ENCODE measurements at regions not wholly inside any gene's neighbourhood (a gene's known extent, or its start where the extent isn't known, plus 50 kb on each side); places are given as distances from the start of the nearest gene placed in this dataset.
A peak's percentile ranks its signal among the peaks of the same experiment; 100 is the strongest.
"Not testable (repeated sequence)": the region's sequence is repeated elsewhere in the genome, so short reads cannot be mapped to it uniquely, and the experiment has no call there.

DNA sequence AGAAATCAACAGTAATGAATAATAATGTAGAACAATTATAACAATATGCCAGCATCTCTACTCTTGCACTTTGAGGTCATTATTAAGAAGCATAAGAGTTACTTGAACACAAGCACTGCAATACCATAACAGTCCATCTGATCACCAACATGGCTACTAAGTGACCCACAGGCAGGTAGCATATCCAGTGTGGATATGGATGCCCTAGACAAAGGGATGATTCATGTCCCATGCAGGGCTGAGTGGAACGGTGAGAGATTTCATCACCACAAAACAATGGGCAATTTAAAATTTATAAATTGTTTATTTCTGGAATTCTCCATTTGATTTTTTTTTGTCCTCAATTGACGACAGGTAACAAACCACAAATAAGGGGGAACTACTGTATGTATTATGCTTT lies 107.7 kb upstream of the TSC22D2 start:
- no peak for DNase-seq

DNA sequence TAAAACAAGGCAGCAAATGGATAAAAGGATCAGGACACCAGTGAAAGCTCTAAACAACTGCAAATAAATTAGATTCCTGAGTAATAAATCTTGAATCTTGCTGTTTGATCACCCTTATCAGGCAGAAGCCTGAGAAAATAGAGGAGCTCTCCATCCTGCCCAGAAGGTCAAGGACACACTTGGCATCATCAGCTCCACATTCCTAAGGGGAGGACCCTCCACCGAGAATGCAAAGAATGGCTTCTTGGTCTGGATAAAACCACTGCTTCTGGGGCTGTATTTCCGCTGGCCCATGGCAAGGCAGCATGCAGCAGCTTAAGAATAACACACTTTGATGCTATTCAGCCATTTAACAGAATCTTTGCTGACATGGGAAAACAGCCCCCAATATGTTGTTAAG lies 108.9 kb upstream of the TSC22D2 start:
- DNase-seq: no peak

DNA sequence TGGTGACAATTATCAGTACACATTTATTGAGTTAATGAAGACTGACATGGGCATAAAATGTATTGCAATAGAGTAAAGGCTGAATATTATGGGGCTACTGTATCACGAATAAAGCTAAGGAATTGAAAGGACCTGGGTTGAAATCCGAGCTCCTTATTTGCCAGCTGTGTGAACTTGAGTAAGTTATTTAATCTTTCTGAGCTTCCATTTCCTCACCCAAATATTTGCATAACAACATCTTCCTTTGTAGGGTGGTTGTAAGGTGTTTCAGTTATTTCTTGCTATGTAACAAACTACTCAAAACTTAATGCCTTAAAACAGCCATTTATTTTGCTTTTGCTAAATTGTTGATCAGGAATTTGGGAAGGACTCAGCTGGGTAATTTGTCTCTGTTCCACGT lies 111.1 kb upstream of the TSC22D2 start:
- DNase-seq: peak; percentile 38

DNA sequence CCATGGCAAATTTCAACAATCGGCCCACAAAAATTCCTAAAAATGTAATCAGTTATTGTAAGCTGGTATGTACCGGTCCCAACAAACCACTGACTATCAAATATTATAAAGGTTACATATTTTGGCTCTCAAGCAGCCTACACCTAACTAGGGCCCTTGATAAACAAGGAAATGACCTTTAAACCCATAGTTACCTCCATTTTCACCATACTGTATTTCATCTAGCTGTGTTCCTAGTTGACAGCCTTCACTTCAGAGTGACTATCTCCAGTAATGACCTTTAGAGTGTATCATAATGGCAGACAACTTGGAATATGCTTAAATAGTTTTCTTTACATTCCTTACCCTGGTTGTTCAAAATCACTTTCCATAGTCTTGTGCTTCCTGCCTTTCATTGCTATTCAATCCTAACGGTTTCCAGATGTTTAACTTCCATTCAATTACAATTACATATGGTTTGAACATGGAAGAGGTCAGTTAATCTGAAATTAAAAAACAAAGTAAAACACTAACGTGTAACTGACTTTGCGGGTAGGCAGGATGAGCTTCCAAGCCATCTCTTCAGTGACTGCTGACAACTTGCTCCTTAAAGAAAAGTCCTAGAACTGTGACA lies 111.9 kb upstream of the TSC22D2 start:
- DNase-seq: no peak

DNA sequence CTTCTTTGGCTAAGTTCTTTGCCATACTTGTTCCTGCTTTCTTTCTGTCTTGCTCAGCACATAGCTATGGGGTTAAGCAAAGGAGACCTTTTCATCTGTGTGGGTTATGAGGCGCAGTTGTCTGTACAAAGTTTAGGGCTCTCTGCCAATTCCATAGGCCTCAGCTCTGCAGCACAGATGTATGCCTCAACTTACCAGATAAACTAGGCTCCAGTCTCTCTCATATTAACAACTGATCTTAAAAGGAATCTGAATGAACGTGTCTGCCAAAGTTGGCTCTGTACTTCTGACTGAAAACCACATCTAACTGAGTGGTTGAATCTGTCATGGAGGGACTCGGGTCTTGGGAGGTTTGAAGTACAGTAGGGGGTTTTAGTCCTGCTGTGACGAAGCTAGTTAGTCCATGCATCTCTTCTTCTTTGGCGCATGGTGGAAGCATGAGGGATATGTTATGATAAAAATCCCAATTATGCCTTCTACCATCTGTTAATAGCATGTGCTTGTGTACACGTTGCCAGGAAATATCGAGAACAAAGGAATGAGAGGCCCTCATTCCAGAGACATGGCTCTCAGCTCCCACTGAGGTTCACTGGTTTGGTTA lies 114.6 kb upstream of the TSC22D2 start:
- peak; percentile 52 for DNase-seq

DNA sequence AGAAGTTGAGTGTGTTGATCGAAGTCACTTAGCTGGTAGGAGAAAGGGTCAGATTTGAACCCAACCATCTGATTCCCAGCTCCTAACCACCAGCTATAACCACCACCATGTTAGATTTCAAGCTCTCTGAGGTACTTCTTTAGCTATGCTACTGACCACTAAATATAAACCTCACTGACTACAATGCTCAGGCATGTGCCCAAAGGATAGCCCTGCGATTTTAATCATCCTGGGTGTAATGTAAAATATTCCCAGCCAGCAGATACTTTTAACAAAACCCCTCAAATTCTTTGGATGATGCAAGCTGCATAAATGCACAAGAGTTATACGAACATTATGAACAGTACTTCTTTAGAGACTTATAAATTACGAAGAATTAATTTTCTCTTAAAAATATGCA lies 115.2 kb upstream of the TSC22D2 start:
- DNase-seq: no peak

DNA sequence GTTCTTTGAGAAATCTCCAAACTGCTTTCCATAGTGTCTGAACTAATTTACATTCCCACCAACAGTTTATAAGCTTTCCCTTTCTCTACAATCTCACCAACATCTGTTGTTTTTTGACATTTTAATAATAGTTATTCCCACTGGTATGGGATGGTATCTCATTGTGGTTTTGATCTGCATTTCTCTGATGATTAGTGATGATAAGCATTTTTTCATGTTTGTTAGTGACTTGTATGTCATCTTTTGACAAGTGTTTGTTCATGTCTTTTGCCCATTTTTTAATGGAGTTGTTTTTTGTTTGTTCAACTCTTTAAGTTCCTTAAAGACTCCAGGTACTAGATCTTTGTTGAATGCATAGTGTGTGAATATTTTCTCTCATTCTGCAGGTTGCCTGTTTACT lies 116.6 kb upstream of the TSC22D2 start:
- DNase-seq: peak; percentile 12

DNA sequence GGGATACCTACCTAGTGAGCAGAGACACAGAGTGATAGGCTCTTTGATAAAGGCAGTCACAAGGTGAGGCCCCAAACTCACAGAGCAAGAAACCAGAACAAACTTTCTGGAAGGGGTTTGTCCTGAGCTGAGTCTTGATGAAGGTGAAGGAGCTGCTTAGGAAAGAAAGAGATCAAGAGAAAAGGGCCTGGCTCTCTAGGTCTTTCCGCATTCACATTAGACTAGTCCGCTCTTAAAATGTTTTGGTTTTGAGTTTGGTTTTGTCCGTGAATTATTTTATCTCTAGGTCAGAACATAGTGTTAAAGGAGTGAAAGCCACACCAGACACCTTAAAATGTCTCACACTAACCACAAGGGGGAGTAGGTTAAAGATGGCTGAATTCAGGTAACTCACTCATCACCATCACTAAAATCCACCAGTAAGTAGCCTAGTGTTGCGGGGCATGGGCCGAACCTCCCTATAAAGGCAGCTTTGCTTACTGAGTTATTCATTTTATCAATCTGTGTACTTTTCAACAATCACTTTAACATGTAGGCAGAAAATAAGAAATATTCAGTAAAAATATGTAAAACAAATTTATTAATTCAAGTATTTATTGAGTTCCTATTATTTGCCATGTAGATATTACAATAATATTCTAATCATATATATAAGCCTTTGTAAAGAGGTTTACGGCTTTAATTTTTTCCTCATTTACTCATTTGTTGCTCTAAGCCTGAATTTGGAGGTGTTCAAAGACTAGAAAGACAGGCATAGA lies 121.5 kb upstream of the TSC22D2 start:
- peak; percentile 59 for DNase-seq

DNA sequence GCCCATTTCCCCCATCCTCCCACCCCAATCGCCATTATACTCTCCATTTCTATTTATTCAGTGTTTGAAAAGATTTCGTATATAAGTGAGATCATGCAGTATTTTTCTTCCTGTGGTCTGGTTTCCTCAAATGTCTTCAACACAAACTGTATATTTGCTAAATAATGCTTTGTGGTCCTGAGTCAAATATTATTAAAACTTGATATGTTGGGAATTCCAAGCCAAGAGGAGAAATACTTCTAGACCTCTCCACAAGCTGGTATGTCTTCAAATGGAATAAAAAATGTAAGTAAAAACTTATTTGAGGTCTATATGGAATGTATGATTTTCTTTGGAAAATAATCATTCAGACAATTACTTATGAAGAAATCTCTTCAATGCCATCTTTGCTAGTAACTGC lies 122.5 kb upstream of the TSC22D2 start:
- no peak for DNase-seq

DNA sequence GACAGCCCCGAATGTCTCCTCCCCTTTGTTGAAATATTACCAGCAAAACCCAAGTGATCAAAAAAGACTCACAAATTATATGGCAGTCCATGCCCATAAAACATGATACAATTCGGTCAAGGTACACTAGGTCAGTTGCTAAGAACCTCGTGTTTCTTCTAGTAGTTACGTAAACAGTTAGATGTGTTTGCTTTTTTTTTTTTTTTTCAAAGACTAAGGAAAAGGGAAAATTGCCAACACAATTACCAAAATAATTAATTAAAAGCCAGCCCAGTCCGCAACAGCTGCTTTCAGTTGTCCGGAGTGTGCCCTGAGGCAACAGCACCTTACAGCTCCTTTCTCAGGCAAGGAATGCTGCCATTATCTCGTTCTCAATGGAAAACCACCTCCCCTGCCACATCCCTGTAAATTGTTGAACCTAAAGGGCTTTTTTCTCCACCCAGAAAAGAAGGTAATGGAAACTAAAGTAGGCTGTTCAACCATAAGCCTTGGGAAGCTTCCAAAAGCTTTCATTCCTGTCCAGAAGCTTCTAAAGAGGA lies 129.2 kb upstream of the TSC22D2 start:
- no peak for DNase-seq

DNA sequence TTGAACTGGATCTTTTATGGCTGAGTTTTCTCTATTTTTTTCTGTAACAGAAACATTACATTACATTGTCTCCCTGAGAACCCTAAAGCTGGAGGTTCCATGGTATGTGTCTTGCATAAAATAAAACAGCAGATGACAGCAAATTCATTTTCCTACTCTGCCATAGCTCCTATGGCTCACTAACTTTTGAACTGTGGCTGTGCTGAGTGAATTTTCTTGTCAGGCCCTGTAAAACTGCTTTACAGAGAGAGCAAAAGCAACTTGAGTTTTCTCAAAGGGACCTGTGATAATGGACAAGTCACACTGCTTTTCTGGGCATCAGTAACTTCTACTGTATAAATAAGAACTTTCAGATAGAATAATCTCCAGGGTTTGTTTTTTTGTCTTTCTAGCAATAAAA lies 129.9 kb upstream of the TSC22D2 start:
- no peak for DNase-seq

DNA sequence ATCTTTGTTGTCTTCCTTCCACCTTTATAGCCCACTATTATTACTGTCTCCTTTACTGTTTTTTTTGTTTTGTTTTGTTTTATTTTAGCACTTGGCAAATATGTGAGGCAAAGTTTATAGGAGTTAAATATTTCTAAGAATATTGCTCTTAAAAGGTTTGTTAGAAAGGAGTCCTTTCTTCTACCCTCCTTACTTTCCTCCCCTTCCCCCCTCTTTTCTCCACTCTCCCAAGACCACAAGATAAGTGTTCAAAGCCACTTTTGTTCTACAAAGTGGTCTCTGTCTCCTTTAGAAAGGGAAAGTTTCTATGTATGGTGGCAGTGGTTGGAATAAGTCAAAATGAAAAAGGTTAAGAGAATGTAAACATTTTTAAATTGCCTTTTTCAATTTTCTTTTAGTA lies 130.7 kb upstream of the TSC22D2 start:
- DNase-seq: no peak

DNA sequence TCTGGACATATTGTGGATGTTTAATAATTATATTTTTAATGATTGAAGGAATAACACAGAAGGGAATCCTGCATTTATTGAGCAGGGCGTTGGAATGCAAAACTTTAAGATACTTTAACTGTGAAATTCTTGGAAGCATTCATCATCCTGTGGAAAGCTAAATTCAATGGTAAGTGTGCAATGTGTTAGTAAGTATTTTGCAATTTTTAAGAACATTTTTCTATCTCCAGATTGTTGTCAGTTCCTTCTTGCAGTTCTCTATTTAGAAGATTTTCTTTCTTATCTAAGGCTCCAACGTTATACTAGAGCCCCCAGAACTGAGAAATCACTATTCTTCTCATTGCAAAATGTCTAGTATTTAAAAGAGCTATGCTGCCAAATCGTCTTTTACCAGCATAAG lies 132.2 kb upstream of the TSC22D2 start:
- DNase-seq: no peak

DNA sequence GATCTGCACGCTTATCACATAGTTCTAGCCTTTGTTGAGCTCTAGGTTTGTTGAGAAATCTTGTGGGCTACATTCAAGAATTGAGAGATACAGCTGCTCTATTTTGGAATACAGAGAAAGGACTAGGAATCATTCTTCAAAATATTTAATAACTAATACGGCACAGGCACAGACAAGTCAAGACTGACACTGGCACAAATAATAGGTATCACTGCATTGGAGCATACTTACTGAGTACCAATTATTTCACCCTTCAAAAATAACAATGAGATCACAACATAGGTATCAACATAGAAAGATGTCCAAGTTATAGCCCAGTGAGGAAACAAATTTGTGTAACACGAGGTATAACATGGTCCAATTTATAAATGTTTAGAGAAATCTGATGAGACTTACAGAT lies 133.7 kb upstream of the TSC22D2 start:
- no peak for DNase-seq

DNA sequence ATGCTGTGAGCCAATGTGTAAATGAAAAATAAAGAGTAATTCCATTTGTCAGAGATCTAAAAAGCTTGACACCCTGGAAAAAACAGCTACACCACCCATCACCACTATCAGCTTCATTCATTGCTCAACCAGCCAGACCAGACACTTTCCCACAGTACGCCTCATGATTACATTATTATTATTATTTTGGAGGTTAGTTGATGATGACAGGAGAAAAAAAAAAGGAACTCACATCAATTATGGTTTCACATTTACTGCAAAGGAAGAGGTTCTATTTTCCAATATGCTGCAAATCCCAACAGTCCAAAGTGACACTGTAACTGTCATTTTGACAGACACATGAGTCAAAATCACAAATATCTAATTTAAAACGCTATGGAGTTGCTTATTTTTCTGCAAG lies 134.7 kb upstream of the TSC22D2 start:
- DNase-seq: no peak

DNA sequence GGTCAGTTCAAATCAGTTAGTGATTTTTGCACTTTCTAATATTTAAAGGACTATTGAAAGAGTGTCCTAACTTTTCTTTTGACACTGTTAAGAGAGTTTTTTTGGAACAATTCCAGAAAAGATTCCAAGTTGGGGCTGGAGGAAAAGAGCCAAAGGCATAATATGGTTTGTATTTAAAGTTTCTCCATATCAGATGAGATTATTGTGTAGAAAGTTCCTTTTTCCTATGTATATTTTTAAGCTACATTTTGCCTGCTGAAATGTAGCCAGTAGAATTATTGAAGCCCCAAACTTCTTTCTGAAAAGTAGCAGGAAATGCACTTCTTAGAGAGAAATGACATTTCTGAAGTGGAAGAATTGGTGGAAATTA lies 136.5 kb upstream of the TSC22D2 start:
- no peak for DNase-seq

DNA sequence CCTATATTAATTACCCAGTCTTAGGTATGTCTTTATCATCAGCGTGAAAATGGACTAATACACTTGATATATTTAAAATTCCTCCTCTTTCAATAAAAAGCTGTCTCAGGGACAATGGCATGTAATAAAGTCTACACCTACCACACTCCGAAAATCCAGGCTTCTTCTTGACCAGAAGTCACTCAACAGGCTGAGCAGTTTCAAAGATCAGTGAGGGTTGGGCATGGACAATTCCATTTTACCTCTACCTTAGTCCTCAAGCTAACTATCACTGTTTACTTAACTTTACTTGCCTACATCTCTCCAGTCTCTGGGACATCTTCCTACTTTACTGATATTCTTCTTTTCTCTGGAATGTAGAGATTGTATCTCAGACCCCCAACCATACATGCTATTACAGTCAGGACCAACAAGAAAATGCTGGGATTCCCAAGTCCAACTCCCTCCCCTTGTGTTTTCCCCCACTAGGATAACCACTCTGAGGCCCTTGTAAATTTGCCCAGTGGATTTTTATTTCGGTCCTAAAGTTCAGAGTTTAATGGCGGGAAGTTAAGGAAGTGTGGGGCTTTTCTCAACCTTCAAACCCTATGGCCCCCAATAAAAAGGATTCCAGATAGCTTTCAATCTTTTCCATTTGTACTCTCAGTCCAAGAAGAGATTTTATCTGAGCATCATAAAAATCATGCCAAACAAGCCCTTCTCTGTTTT lies 137.1 kb upstream of the TSC22D2 start:
- no peak for DNase-seq

DNA sequence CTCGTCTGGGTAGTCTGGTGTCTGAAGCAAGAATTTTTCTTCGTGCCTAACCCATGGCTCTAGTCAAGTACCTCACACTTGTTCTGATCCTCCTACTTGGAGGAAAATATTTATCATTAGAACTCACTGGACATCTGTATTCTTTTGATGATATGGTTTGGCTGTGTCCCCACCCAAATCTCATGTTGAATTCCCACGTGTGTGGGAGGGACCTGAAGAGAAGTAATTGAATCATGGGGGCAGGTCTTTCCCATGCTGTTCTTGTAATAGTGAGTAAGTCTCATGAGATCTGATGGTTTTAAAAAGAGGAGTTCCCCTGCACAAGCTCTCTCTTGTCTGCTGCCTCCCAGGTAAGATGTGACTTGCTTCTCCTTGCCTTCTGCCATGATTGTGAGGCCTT lies 137.7 kb upstream of the TSC22D2 start:
- DNase-seq: not testable (repeated sequence)

DNA sequence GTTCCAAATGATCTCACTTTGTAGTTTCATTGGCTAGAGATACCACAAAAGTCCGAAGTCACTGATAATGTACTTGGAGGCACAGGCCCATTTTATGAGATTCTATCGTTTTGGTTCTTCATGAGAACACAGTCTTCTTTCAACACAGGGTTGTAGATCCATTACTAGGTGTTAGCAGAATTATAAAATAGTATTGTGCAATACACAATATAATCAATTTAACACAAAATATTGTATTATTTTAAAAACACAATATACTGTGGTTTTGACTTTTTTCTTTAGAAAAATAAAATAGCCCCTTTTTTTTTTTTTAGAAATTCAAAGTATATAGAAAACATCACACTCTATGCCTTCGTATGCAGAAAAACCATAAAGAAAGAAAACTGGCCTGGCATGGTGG lies 138.6 kb upstream of the TSC22D2 start:
- DNase-seq: no peak

DNA sequence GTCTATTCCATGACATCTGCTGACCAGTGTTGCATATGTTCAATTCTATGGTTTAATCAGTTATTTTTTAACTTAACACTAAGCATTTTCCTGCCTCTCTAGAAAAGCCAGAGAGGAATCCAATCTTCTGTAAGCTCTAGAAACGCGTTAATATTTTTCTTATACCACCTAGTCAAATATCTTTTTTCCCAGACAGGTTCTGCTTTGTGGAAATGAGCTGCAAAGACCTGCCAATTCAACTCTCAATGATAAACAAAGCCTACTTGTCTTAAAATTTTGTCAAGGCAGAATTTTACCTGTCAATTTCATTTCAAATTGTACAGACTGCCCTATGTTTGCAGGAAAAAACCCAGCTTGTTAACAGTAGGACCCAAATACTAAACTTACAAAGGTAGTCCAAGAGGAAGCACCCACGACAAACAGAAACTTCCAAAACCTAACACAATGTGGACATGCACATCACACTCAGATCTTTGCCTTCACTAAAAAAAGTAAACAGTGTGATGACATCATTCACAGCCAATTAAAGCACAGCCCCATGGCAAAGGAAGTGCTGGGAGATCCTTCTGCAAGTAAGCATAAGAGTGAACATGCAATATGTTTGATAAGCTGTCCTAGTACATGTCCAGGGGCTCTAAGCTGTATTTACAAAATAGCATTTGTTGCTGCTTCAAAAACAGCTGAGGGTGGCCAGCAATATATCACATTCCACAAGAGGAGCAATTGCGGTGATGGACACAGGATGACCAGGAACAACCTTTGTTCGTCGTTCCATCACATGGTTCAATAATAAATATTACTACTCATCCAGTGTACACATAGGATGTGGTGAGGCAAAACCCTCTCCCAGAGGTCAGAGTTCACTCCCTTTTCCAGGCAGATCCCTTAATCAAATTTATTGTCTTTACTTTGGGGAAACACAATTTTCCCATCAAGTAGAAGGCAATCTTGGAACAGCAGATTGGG lies 139.4 kb upstream of the TSC22D2 start:
- no peak for DNase-seq

DNA sequence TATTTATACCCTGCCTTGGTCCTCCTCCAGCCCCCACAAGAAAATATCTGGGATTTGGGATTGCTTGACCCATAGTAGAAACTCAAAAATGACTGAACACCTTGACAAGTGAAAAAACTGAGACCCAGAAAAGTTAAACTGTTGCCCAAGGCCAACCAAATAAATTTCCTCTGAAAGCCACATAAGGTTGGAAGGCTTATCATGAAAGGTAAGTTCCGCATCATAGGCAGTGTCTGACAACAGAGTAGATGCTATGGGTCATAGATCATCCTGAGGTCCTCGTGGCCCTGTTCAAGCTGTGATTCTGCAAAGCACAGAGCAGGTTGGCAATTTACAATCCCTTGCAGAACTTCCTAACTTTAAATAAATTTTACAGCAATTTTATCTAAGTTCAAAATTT lies 140.8 kb upstream of the TSC22D2 start:
- DNase-seq: no peak

DNA sequence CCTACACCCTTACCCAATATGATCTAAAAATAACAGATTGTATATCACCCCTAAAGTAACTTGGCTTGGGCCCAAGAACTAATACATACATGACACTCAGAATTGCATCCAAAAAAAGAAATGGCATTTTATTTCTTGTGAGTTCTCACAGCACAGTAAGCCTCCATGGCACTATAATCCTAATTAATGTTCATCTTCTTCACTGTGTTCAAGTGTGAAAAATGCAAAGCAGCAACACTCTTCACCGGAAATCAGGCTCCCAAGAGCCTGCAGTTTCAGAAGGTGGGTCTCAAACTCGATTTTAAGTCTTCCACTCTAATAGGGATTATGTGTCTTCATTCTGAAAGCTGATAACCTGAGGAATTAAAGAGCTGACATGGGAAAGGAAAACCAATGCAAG lies 142.8 kb upstream of the TSC22D2 start:
- peak; percentile 61 for DNase-seq

Data from NCI-H2171 treated with DMSO at 0.1 percent for 48 hours (cell line).